H9 (cell line): ENCODE measurements at regions not wholly inside any gene's neighbourhood (a gene's known extent, or its start where the extent isn't known, plus 50 kb on each side); places are given as distances from the start of the nearest gene placed in this dataset.

Experiments
- DNase-seq: peaks from one replicate; pipeline ENCODE4 v3.0.0-alpha.2; 2017
- H2AFZ ChIP-seq: one replicate; pipeline ENCODE4 v1.6.1; 2013; ENCODE audit warnings: mild to moderate bottlenecking, low read length, control low read depth, moderate library complexity
- H2AK5ac ChIP-seq: 2 replicates; pipeline ENCODE4 v1.6.1; 2013; ENCODE audit warnings: low read length, control low read depth, mixed read lengths; ENCODE audit not compliant: insufficient read length
- H2BK120ac ChIP-seq: one replicate; pipeline ENCODE4 v1.6.1; 2013; ENCODE audit warnings: low read depth, mild to moderate bottlenecking, low read length, control low read depth, inconsistent platforms; ENCODE audit not compliant: poor library complexity, severe bottlenecking
- H2BK12ac ChIP-seq: 2 replicates; pipeline ENCODE4 v1.6.1; 2013; ENCODE audit warnings: low read length, control low read depth, mixed read lengths, low read depth; ENCODE audit not compliant: insufficient read length
- H2BK15ac ChIP-seq: 2 replicates; pipeline ENCODE4 v1.6.1; 2013; ENCODE audit warnings: low read depth, low read length, control low read depth
- H2BK20ac ChIP-seq: one replicate; pipeline ENCODE4 v1.6.1; 2013; ENCODE audit warnings: low read depth, mild to moderate bottlenecking, low read length, control low read depth, inconsistent platforms; ENCODE audit not compliant: poor library complexity, severe bottlenecking
- H2BK5ac ChIP-seq: 2 replicates; pipeline ENCODE4 v1.6.1; 2013; ENCODE audit warnings: low read length, control low read depth, mixed read lengths; ENCODE audit not compliant: insufficient read length
- H3K14ac ChIP-seq: 2 replicates; pipeline ENCODE4 v1.6.1; 2013; ENCODE audit warnings: low read length, control low read depth; ENCODE audit not compliant: insufficient read depth
- H3K18ac ChIP-seq: 2 replicates; pipeline ENCODE4 v1.6.1; 2013; ENCODE audit warnings: low read depth, mild to moderate bottlenecking, mixed read lengths, low read length, control low read depth; ENCODE audit not compliant: insufficient read length
- H3K23ac ChIP-seq: 2 replicates; pipeline ENCODE4 v1.6.1; 2013; ENCODE audit warnings: low read length, control low read depth, mixed read lengths, low read depth; ENCODE audit not compliant: insufficient read length
- H3K23me2 ChIP-seq: 2 replicates; pipeline ENCODE4 v1.6.1; 2013; ENCODE audit warnings: low read depth, mild to moderate bottlenecking, mixed read lengths, low read length, control low read depth; ENCODE audit not compliant: insufficient read length, poor library complexity, severe bottlenecking
- H3K27ac ChIP-seq: 2 replicates; pipeline ENCODE4 v1.5.1; 2013; ENCODE audit warnings: low read length, control low read depth, mixed read lengths, low read depth; ENCODE audit not compliant: insufficient read length
- H3K27me3 ChIP-seq: 2 replicates; pipeline ENCODE4 v1.6.1; 2013; ENCODE audit warnings: low read length, control low read depth, inconsistent platforms; ENCODE audit not compliant: insufficient read depth
- H3K4ac ChIP-seq: 2 replicates; pipeline ENCODE4 v1.6.1; 2013; ENCODE audit warnings: low read depth, mild to moderate bottlenecking, control low read depth, inconsistent platforms, low read length, moderate library complexity
- H3K4me1 ChIP-seq: 2 replicates; pipeline ENCODE4 v1.6.1; 2013; ENCODE audit warnings: low read length, control low read depth, inconsistent platforms; ENCODE audit not compliant: insufficient read depth
- H3K4me2 ChIP-seq: 2 replicates; pipeline ENCODE4 v1.6.1; 2013; ENCODE audit warnings: low read length, control low read depth, mixed read lengths; ENCODE audit not compliant: insufficient read length, insufficient read depth
- H3K56ac ChIP-seq: 2 replicates; pipeline ENCODE4 v1.6.1; 2013; ENCODE audit warnings: low read depth, mild to moderate bottlenecking, mixed read lengths, low read length, control low read depth; ENCODE audit not compliant: insufficient read length
- H3K79me1 ChIP-seq: 2 replicates; pipeline ENCODE4 v1.6.1; 2013; ENCODE audit warnings: low read depth, mild to moderate bottlenecking, moderate library complexity, low read length, control low read depth, inconsistent platforms; ENCODE audit not compliant: insufficient read depth, poor library complexity, severe bottlenecking
- H3K79me2 ChIP-seq: 2 replicates; pipeline ENCODE4 v1.6.1; 2013; ENCODE audit warnings: low read length, control low read depth, inconsistent platforms; ENCODE audit not compliant: insufficient read depth
- H3K9ac ChIP-seq: 2 replicates; pipeline ENCODE4 v1.6.1; 2013; ENCODE audit warnings: low read length, control low read depth, mixed read lengths; ENCODE audit not compliant: insufficient read length; ENCODE audit errors: extremely low read depth
- H3K9me3 ChIP-seq: one replicate; pipeline ENCODE4 v1.6.1; 2013; ENCODE audit warnings: low read depth, low read length, inconsistent platforms; ENCODE audit not compliant: control insufficient read depth
- H3T11ph ChIP-seq: one replicate; pipeline ENCODE4 v1.6.1; 2013; ENCODE audit warnings: mild to moderate bottlenecking, low read length, control low read depth, inconsistent platforms
- H4K20me1 ChIP-seq: one replicate; pipeline ENCODE4 v1.6.1; 2013; ENCODE audit not compliant: control insufficient read depth, insufficient read length, insufficient read depth
- H4K5ac ChIP-seq: 2 replicates; pipeline ENCODE4 v1.6.1; 2013; ENCODE audit warnings: low read depth, mild to moderate bottlenecking, mixed read lengths, low read length, control low read depth; ENCODE audit not compliant: insufficient read length
- H4K8ac ChIP-seq: replicated peaks from 2 replicates; pipeline ENCODE4 v1.6.1; 2013; ENCODE audit warnings: low read length, control low read depth, mixed read lengths, low read depth; ENCODE audit not compliant: insufficient read length
- H4K91ac ChIP-seq: 2 replicates; pipeline ENCODE4 v1.6.1; 2013; ENCODE audit warnings: low read depth, mild to moderate bottlenecking, moderate library complexity, mixed read lengths, low read length, control low read depth; ENCODE audit not compliant: insufficient read length
- H3K27ac Mint-ChIP-seq, 3 experiments: 2 replicates in 2 of 3; 3 replicates in 1 of 3; pipeline ENCODE4 v1.8.0; 2020 to 2021; ENCODE audit warnings: mixed read lengths in 3 of 3, mild to moderate bottlenecking in 1 of 3, moderate library complexity in 1 of 3
- H3K27me3 Mint-ChIP-seq: 2 replicates; pipeline ENCODE4 v1.8.0; 2021; ENCODE audit warnings: low read depth, mild to moderate bottlenecking, moderate library complexity, mixed read lengths
- H3K36me3 Mint-ChIP-seq, 3 experiments: 2 replicates in 2 of 3; 3 replicates in 1 of 3; pipeline ENCODE4 v1.8.0; 2020 to 2021; ENCODE audit warnings: low read depth in 3 of 3, mixed read lengths in 3 of 3; ENCODE audit not compliant: insufficient read depth in 1 of 3
- H3K4me1 Mint-ChIP-seq, 2 experiments: 2 replicates each; pipeline ENCODE4 v1.8.0; 2020; ENCODE audit warnings: mixed read lengths in 2 of 2
- H3K4me3 Mint-ChIP-seq, 2 experiments: 2 replicates in 1 of 2; 3 replicates in 1 of 2; pipeline ENCODE4 v1.8.0; 2020 to 2021; ENCODE audit warnings: mild to moderate bottlenecking in 2 of 2, mixed read lengths in 2 of 2, moderate library complexity in 1 of 2
- H3K9me3 Mint-ChIP-seq, 2 experiments: 2 replicates in 1 of 2; 3 replicates in 1 of 2; pipeline ENCODE4 v1.8.0; 2020; ENCODE audit warnings: mild to moderate bottlenecking in 2 of 2, mixed read lengths in 2 of 2, moderate library complexity in 1 of 2
- CTCF ChIP-seq: fragments of 200-600 bp; sonication (generic); conservative IDR thresholded peaks from 3 replicates; pipeline ENCODE4 v1.8.0; 2021; ENCODE audit warnings: antibody characterized with exemption, mild to moderate bottlenecking
- WGBS: extraction: QIAGEN DNeasy Blood & Tissue Kit; methylation state at CpG from one replicate; pipeline ENCODE4 v1.1.7; 2013; ENCODE audit warnings: missing lambda C conversion rate, low lambda C conversion rate, mixed read lengths; ENCODE audit not compliant: insufficient read length; ENCODE audit errors: extremely low coverage; 5-methylcytosine and 5-hydroxymethylcytosine counted together

DNA sequence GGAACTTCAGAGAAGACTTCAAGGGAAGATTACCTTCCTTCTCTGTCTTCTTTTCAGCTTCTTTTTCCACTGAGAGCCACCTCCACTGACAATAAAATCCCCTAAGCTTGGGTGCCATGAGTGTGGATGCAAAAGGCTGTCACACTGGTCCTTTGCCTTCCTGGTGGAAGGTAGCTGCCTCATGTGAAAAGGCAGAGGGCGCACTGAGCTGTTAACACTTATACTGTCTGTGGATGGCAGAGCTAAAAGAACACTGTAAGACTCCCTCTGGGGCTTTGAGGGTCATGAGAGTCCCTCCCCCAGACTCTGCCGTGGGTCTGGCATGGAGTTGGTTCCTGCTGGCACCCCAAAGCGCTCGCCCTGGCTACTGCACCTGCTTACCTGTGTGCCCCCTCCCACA lies 536.7 kb upstream of the IMPG1 start:
- WGBS = no CpG with 5 or more reads among the region's 4 CpGs
- Histone ChIP-seq H2BK20ac (no peak overlapping the region), H3K4ac (no peak overlapping the region), H4K91ac (no peak overlapping the region), H3K14ac (no peak overlapping the region), H2BK120ac (no peak overlapping the region), H3K23ac (no peak overlapping the region), H3K9me3 (no peaks in the 10 kb centered on the region), H3K4me2 (no peak overlapping the region), H2BK15ac (no peak overlapping the region), H2BK5ac (no peak overlapping the region), H3T11ph (no peak overlapping the region), H2BK12ac (no peak overlapping the region), H3K9ac (no peak overlapping the region), H2AFZ (no peak overlapping the region), H3K4me1 (no peaks in the 10 kb centered on the region; the same call in 1 of the 2 replicates), H4K8ac (no peak overlapping the region), H4K5ac (no peak overlapping the region), H3K27me3 (no peaks in the 10 kb centered on the region), H3K23me2 (no peaks in the 10 kb centered on the region), H2AK5ac (no peak overlapping the region), H4K20me1 (no peaks in the 10 kb centered on the region), H3K79me1 (no peaks in the 10 kb centered on the region), H3K79me2 (no peaks in the 10 kb centered on the region), H3K27ac (no peak overlapping the region), H3K56ac (no peak overlapping the region), H3K18ac (no peak overlapping the region)
- Mint-ChIP-seq H3K27ac (no peak overlapping the region), H3K27me3 (no peaks in the 10 kb centered on the region), H3K4me1 (peaks cover 11 to 18% of the 10 kb centered on the region in 2 experiments), H3K9me3 (peaks cover 2 to 9% of the 10 kb centered on the region in 2 experiments; a peak in 4 of 5 replicates), H3K36me3 (peaks cover 3 to 6% (median 5%) of the 10 kb centered on the region in 3 experiments; a peak in 5 of 7 replicates), H3K4me3 (no peak overlapping the region)
- TF ChIP-seq CTCF = 0 out of 3 replicates have a peak, but pooled peaks have one; percentile 19
- no peak for DNase-seq
